H1 (cell line): ENCODE measurements at regions not wholly inside any gene's neighbourhood (a gene's known extent, or its start where the extent isn't known, plus 50 kb on each side); places are given as distances from the start of the nearest gene placed in this dataset.

Source experiments
- CHD2 ChIP-seq: IDR thresholded peaks from 2 replicates; pipeline ENCODE4 v1.6.1; 2012; ENCODE audit warnings: low read length, improper control_type of control experiment
- E2F6 ChIP-seq: IDR thresholded peaks from 2 replicates; pipeline ENCODE4 v1.6.1; 2012; ENCODE audit warnings: inconsistent platforms

- TF ChIP-seq E2F6 = no peak
- no peak for TF ChIP-seq CHD2
- TF ChIP-seq, all 59 proteins: peak for 0
Measured at GRCh38 chr6:6714118-6714897, 125.8 kb downstream of the LY86 start (continued).
